ENCODE measurements at regions not wholly inside any gene's neighbourhood (a gene's known extent, or its start where the extent isn't known, plus 50 kb on each side); places are given as distances from the start of the nearest gene placed in this dataset.

DNA sequence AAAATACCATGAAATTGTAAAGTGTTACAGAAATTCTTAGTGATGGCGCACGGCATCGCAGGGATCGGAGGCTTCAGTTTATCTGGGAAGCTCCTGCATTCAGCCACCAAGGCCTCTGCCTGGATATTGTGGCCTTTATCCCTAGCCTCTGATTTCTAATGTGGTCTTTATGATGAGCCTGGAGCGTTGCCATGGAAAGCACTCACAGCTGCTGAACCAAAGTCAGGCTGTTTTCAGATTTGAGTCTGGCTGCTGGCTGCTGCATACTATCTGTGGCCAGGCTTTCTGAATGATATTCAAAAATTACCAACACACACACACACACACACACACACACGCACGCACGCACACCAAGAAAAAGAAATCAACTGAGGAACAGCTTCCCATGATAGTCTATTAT is 101.1 kb upstream of the ZNF366 start:
- Histone ChIP-seq H3F3A (ENCODE audit: insufficient read depth, low read length) (no peaks in the 10 kb centered on the region), H3K27ac (ENCODE audit: low read depth, low read length, poor library complexity, severe bottlenecking) (no peak overlapping the region), H2AFZ (ENCODE audit: low read length) (no peak overlapping the region), H3K4me2 (ENCODE audit: low read length) (no peak overlapping the region), H4K20me1 (ENCODE audit: insufficient read depth, low read length) (no peaks in the 10 kb centered on the region), H3K4me1 (ENCODE audit: insufficient read depth, low read length, severe bottlenecking) (no peaks in the 10 kb centered on the region), H3K36me3 (ENCODE audit: insufficient read depth, low read length) (no peaks in the 10 kb centered on the region), H3K4me3 (ENCODE audit: low read depth, low read length, poor library complexity, severe bottlenecking) (no peak overlapping the region), H3K9me2 (ENCODE audit: low read depth, low read length) (no peaks in the 10 kb centered on the region), H3K79me2 (ENCODE audit: insufficient read depth, low read length) (no peaks in the 10 kb centered on the region), H3K9ac (ENCODE audit: low read length) (no peak overlapping the region), H3K9me3 (ENCODE audit: low read length) (no peaks in the 10 kb centered on the region), H3K27me3 (ENCODE audit: insufficient read depth, low read length) (no peaks in the 10 kb centered on the region)
- TF ChIP-seq, protein P1, sequence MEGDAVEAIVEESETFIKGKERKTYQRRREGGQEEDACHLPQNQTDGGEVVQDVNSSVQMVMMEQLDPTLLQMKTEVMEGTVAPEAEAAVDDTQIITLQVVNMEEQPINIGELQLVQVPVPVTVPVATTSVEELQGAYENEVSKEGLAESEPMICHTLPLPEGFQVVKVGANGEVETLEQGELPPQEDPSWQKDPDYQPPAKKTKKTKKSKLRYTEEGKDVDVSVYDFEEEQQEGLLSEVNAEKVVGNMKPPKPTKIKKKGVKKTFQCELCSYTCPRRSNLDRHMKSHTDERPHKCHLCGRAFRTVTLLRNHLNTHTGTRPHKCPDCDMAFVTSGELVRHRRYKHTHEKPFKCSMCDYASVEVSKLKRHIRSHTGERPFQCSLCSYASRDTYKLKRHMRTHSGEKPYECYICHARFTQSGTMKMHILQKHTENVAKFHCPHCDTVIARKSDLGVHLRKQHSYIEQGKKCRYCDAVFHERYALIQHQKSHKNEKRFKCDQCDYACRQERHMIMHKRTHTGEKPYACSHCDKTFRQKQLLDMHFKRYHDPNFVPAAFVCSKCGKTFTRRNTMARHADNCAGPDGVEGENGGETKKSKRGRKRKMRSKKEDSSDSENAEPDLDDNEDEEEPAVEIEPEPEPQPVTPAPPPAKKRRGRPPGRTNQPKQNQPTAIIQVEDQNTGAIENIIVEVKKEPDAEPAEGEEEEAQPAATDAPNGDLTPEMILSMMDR (IDR thresholded peaks at IDR 0.05; ENCODE audit: low read length), result no peak

DNA sequence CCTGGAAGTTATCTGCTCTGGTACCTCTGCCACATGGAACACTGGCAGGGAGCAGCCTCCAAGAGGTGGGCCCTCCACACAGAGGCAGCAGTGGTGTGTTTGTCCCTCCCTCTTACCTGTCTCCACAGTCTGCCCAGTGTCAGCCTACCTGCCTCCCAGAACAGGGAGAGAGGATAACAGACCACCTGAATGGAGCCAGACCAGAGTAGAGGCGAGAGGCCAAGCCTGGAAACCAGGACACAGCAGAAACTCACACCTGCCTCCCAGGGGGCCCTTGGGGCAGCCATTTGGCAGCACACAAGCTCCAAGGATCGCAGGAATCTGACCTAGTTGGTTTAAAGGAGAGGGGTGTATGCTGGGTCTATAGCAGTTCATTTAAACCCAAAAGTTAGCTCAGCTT is 100.2 kb upstream of the ZNF366 start:
- Histone ChIP-seq H3K27ac (ENCODE audit: low read depth, low read length, poor library complexity, severe bottlenecking) (no peak overlapping the region), H2AFZ (ENCODE audit: low read length) (no peak overlapping the region), H3K4me3 (ENCODE audit: low read depth, low read length, poor library complexity, severe bottlenecking) (no peak overlapping the region), H3K79me2 (ENCODE audit: insufficient read depth, low read length) (no peaks in the 10 kb centered on the region), H3K4me1 (ENCODE audit: insufficient read depth, low read length, severe bottlenecking) (no peaks in the 10 kb centered on the region), H3K36me3 (ENCODE audit: insufficient read depth, low read length) (no peaks in the 10 kb centered on the region), H3F3A (ENCODE audit: insufficient read depth, low read length) (no peaks in the 10 kb centered on the region), H3K9ac (ENCODE audit: low read length) (no peak overlapping the region), H3K9me2 (ENCODE audit: low read depth, low read length) (no peaks in the 10 kb centered on the region), H3K27me3 (ENCODE audit: insufficient read depth, low read length) (no peaks in the 10 kb centered on the region), H3K4me2 (ENCODE audit: low read length) (no peak overlapping the region), H4K20me1 (ENCODE audit: insufficient read depth, low read length) (no peaks in the 10 kb centered on the region), H3K9me3 (ENCODE audit: low read length) (no peaks in the 10 kb centered on the region)
- no peak for TF ChIP-seq EZH2 (IDR thresholded peaks at IDR 0.05; ENCODE audit: borderline replicate concordance, low read length)
- TF ChIP-seq, protein P1 (IDR thresholded peaks at IDR 0.05; ENCODE audit: low read length), result no peak

DNA sequence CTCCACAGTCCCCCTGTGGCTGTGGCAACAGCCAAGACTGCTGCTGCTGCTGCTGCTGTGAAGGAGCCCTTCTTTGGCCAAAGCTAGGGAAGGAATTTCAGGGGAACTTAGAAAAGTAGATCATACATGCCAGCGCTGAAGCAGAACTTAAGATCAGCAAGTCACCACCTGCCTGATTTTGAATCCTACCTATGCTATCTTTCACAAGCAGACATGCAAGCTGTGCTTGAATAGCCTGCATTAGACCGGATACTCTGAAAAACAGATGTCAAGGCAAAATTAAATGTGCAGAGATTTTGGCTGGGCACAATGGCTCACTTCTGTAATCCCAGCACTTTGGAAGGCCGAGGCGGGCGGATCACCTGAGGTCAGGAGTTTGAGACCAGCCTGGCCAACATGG is 99.3 kb upstream of the ZNF366 start:
- no peak overlapping the region for H3K4me2 ChIP-seq (ENCODE audit: low read length)
- no peaks in the 10 kb centered on the region for H4K20me1 ChIP-seq (ENCODE audit: insufficient read depth, low read length)
- no peaks in the 10 kb centered on the region for H3F3A ChIP-seq (ENCODE audit: insufficient read depth, low read length)
- no peaks in the 10 kb centered on the region for H3K79me2 ChIP-seq (ENCODE audit: insufficient read depth, low read length)
- H3K9me3 ChIP-seq (ENCODE audit: low read length), result no peaks in the 10 kb centered on the region
- no peak overlapping the region for H3K9ac ChIP-seq (ENCODE audit: low read length)
- no peaks in the 10 kb centered on the region for H3K4me1 ChIP-seq (ENCODE audit: insufficient read depth, low read length, severe bottlenecking)
- no peak overlapping the region for H2AFZ ChIP-seq (ENCODE audit: low read length)
- no peaks in the 10 kb centered on the region for H3K9me2 ChIP-seq (ENCODE audit: low read depth, low read length)
- no peak overlapping the region for H3K27ac ChIP-seq (ENCODE audit: low read depth, low read length, poor library complexity, severe bottlenecking)
- no peak overlapping the region for H3K4me3 ChIP-seq (ENCODE audit: low read depth, low read length, poor library complexity, severe bottlenecking)
- no peaks in the 10 kb centered on the region for H3K36me3 ChIP-seq (ENCODE audit: insufficient read depth, low read length)
- H3K27me3 ChIP-seq (ENCODE audit: insufficient read depth, low read length), result no peaks in the 10 kb centered on the region
- no peak for TF ChIP-seq EZH2 (IDR thresholded peaks at IDR 0.05; ENCODE audit: borderline replicate concordance, low read length)
- TF ChIP-seq, protein P1 (IDR thresholded peaks at IDR 0.05; ENCODE audit: low read length), result no peak

Measured in OCI-LY1 (cell line).